ENCODE measurements at regions not wholly inside any gene's neighbourhood (a gene's known extent, or its start where the extent isn't known, plus 50 kb on each side); places are given as distances from the start of the nearest gene placed in this dataset.

DNA sequence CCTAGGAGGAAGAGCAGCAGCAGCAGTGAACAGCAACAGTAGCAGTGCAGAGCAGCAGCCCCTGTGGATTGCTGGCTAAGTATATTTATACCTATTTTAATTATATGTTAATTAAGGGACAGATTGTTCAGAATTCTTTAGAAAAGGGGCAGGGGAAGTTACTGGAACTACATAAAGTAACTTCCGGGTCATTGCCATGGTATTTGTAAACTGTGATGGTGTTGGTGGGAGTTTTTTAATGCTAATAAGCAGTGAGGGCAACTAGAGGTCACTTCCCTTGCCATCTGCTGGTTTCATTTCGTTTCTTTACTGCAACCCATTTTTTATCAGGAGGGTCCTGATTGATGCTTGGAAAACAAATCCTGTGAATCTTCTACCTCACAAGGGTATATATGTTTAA is 229.8 kb upstream of the PODXL start:
- no peaks in the 10 kb centered on the region for H3K4me1 ChIP-seq (ENCODE audit: insufficient read depth, low read length)
- no peaks in the 10 kb centered on the region for H3K79me2 ChIP-seq (ENCODE audit: insufficient read depth, low read length)
- no peak overlapping the region for H3K4me2 ChIP-seq (ENCODE audit: insufficient read depth, low read length)
- H3K27ac ChIP-seq (ENCODE audit: low read depth, low read length), result no peak overlapping the region
- H3K27me3 ChIP-seq (ENCODE audit: insufficient read depth, low read length), result peaks cover 10% of the 10 kb centered on the region
- no peaks in the 10 kb centered on the region for H3K36me3 ChIP-seq (ENCODE audit: insufficient read depth, low read length)
- no peak overlapping the region for H2AFZ ChIP-seq (ENCODE audit: low read length)
- TF ChIP-seq, protein P1, sequence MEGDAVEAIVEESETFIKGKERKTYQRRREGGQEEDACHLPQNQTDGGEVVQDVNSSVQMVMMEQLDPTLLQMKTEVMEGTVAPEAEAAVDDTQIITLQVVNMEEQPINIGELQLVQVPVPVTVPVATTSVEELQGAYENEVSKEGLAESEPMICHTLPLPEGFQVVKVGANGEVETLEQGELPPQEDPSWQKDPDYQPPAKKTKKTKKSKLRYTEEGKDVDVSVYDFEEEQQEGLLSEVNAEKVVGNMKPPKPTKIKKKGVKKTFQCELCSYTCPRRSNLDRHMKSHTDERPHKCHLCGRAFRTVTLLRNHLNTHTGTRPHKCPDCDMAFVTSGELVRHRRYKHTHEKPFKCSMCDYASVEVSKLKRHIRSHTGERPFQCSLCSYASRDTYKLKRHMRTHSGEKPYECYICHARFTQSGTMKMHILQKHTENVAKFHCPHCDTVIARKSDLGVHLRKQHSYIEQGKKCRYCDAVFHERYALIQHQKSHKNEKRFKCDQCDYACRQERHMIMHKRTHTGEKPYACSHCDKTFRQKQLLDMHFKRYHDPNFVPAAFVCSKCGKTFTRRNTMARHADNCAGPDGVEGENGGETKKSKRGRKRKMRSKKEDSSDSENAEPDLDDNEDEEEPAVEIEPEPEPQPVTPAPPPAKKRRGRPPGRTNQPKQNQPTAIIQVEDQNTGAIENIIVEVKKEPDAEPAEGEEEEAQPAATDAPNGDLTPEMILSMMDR (IDR thresholded peaks at IDR 0.05; ENCODE audit: extremely low read depth, low read depth, low read length), result no peak
- no peaks in the 10 kb centered on the region for H4K20me1 ChIP-seq (ENCODE audit: insufficient read depth, low read length)
- no peaks in the 10 kb centered on the region for H3K9me3 ChIP-seq (ENCODE audit: low read depth, low read length)
- H3K4me3 ChIP-seq (ENCODE audit: insufficient read depth, low read length), result no peak overlapping the region
- no peak for DNase-seq (ENCODE audit: insufficient read length, low spot score, missing footprints)

GRCh38 chr7:131778601-131779000 is 222.2 kb upstream of the PODXL start:
- H3K4me1 ChIP-seq (ENCODE audit: insufficient read depth, low read length), result no peaks in the 10 kb centered on the region
- H3K4me2 ChIP-seq (ENCODE audit: insufficient read depth, low read length), result no peak overlapping the region
- DNase-seq (ENCODE audit: insufficient read length, low spot score, missing footprints), result no peak
- H4K20me1 ChIP-seq (ENCODE audit: insufficient read depth, low read length), result no peaks in the 10 kb centered on the region
- no peak overlapping the region for H3K27ac ChIP-seq (ENCODE audit: low read depth, low read length)
- H3K9me3 ChIP-seq (ENCODE audit: low read depth, low read length), result no peaks in the 10 kb centered on the region
- H3K36me3 ChIP-seq (ENCODE audit: insufficient read depth, low read length), result no peaks in the 10 kb centered on the region
- TF ChIP-seq, protein P1 (IDR thresholded peaks at IDR 0.05; ENCODE audit: extremely low read depth, low read depth, low read length), result no peak
- peaks cover 5% of the 10 kb centered on the region for H3K27me3 ChIP-seq (ENCODE audit: insufficient read depth, low read length)
- H3K79me2 ChIP-seq (ENCODE audit: insufficient read depth, low read length), result no peaks in the 10 kb centered on the region
- H3K4me3 ChIP-seq (ENCODE audit: insufficient read depth, low read length), result no peak overlapping the region
- H2AFZ ChIP-seq (ENCODE audit: low read length), result no peak overlapping the region

GRCh38 chr7:131774419-131775220 is 218.2 kb upstream of the PODXL start:
- H3K79me2 ChIP-seq (ENCODE audit: insufficient read depth, low read length), result no peaks in the 10 kb centered on the region
- TF ChIP-seq, protein P1 (IDR thresholded peaks at IDR 0.05; ENCODE audit: extremely low read depth, low read depth, low read length), result no peak
- H3K4me1 ChIP-seq (ENCODE audit: insufficient read depth, low read length), result no peaks in the 10 kb centered on the region
- no peaks in the 10 kb centered on the region for H4K20me1 ChIP-seq (ENCODE audit: insufficient read depth, low read length)
- no peak overlapping the region for H2AFZ ChIP-seq (ENCODE audit: low read length)
- H3K4me2 ChIP-seq (ENCODE audit: insufficient read depth, low read length), result no peak overlapping the region
- no peaks in the 10 kb centered on the region for H3K36me3 ChIP-seq (ENCODE audit: insufficient read depth, low read length)
- no peak overlapping the region for H3K4me3 ChIP-seq (ENCODE audit: insufficient read depth, low read length)
- H3K27ac ChIP-seq (ENCODE audit: low read depth, low read length), result no peak overlapping the region
- H3K27me3 ChIP-seq (ENCODE audit: insufficient read depth, low read length), result peaks cover 4% of the 10 kb centered on the region
- H3K9me3 ChIP-seq (ENCODE audit: low read depth, low read length), result no peaks in the 10 kb centered on the region
- DNase-seq (ENCODE audit: insufficient read length, low spot score, missing footprints), result no peak

GRCh38 chr7:131773413-131773812 is 217.0 kb upstream of the PODXL start:
- DNase-seq (ENCODE audit: insufficient read length, low spot score, missing footprints), result no peak
- no peak overlapping the region for H3K4me2 ChIP-seq (ENCODE audit: insufficient read depth, low read length)
- no peaks in the 10 kb centered on the region for H3K79me2 ChIP-seq (ENCODE audit: insufficient read depth, low read length)
- no peaks in the 10 kb centered on the region for H3K36me3 ChIP-seq (ENCODE audit: insufficient read depth, low read length)
- H2AFZ ChIP-seq (ENCODE audit: low read length), result no peak overlapping the region
- no peaks in the 10 kb centered on the region for H3K9me3 ChIP-seq (ENCODE audit: low read depth, low read length)
- H3K4me1 ChIP-seq (ENCODE audit: insufficient read depth, low read length), result peaks cover 2% of the 10 kb centered on the region
- no peak overlapping the region for H3K4me3 ChIP-seq (ENCODE audit: insufficient read depth, low read length)
- H4K20me1 ChIP-seq (ENCODE audit: insufficient read depth, low read length), result no peaks in the 10 kb centered on the region
- H3K27ac ChIP-seq (ENCODE audit: low read depth, low read length), result no peak overlapping the region
- peaks cover 6% of the 10 kb centered on the region for H3K27me3 ChIP-seq (ENCODE audit: insufficient read depth, low read length)
- TF ChIP-seq, protein P1 (IDR thresholded peaks at IDR 0.05; ENCODE audit: extremely low read depth, low read depth, low read length), result no peak

All from osteoblast (primary cell).